ENCODE measurements at regions not wholly inside any gene's neighbourhood (a gene's known extent, or its start where the extent isn't known, plus 50 kb on each side); places are given as distances from the start of the nearest gene placed in this dataset.

DNA sequence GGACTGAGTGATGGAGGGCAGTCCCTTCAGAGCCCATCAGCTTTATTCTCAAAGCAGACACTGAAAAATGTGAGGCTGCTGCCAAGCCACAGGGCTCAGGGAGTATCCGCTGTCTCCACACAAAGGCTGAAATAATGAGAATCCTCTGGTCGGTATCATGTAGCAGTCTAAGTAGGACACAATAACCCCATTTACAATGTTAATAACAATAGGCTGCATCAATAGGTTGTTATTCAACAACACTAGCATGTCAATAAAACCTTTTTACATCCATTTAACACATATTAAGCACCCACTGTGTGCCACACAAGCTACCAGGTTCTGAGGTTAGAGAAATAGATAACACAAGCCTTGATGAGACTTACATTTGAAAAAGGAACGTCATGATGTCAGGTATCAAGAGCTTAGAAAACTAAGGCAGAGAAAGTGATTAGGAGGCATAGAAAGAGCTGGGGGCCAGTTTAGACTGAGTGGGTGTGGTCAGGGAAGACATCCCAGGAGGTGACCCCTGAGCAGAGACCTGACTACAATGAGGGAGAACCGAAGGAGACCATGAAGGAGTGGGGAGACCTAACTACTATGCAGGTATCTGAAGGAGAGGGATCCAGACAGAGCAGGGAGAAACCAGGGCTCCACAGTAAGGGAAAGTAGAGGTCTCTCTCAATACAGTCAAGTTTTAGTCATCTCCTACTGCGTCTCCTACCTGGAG, 140.1 kb upstream of the GRIA1 start:
- Histone ChIP-seq H3K27ac (no peak overlapping the region), H3K9ac (ENCODE audit: low read depth in 2 of 2, low read length in 2 of 2) (no peak overlapping the region), H3K36me3 (no peaks in the 10 kb centered on the region), H3K27me3 (no peaks in the 10 kb centered on the region), H3K9me3 (no peaks in the 10 kb centered on the region), H3K4me1 (no peaks in the 10 kb centered on the region), H3K4me3 (no peak overlapping the region)
- DNase-seq, result no peak
- TF ChIP-seq, protein P1, sequence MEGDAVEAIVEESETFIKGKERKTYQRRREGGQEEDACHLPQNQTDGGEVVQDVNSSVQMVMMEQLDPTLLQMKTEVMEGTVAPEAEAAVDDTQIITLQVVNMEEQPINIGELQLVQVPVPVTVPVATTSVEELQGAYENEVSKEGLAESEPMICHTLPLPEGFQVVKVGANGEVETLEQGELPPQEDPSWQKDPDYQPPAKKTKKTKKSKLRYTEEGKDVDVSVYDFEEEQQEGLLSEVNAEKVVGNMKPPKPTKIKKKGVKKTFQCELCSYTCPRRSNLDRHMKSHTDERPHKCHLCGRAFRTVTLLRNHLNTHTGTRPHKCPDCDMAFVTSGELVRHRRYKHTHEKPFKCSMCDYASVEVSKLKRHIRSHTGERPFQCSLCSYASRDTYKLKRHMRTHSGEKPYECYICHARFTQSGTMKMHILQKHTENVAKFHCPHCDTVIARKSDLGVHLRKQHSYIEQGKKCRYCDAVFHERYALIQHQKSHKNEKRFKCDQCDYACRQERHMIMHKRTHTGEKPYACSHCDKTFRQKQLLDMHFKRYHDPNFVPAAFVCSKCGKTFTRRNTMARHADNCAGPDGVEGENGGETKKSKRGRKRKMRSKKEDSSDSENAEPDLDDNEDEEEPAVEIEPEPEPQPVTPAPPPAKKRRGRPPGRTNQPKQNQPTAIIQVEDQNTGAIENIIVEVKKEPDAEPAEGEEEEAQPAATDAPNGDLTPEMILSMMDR (IDR thresholded peaks at IDR 0.05), result no peak
- intact Hi-C loops (cut with DNase I), result no loop called here

DNA sequence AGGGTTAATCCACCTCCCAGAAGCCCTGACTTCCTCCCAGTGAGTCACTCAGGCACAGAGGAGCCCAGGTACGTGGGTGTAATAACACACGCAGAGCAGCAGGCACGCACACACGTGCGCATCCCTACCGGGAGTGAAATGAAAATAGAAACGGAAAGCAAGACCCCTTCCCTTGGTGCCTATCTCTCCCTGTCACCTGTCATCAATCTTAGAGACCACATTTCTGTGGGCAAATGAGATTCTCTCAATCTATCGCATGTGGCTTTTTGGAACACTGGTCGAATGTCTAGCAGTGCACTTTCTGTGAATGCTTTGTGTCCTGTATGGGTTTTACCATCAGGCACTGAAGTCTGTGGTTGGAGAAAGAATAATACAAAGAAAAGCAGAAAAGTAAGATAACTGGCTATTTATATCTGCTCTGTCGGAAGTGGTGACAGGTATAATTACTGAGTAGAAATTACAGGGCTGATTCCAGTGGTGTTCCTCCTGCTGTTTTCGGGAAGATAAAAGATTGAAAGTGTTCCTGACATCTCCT, 137.7 kb upstream of the GRIA1 start:
- TF ChIP-seq, protein P1 (IDR thresholded peaks at IDR 0.05), result no peak
- H3K4me1 ChIP-seq, result no peaks in the 10 kb centered on the region
- H3K9me3 ChIP-seq, result no peaks in the 10 kb centered on the region
- no peak overlapping the region for H3K4me3 ChIP-seq
- H3K27me3 ChIP-seq, result no peaks in the 10 kb centered on the region
- intact Hi-C loops (cut with DNase I), result no loop called here
- no peak overlapping the region for H3K27ac ChIP-seq
- no peak for DNase-seq
- H3K36me3 ChIP-seq, result no peaks in the 10 kb centered on the region
- H3K9ac ChIP-seq (ENCODE audit: low read depth in 2 of 2, low read length in 2 of 2), result no peak overlapping the region

DNA sequence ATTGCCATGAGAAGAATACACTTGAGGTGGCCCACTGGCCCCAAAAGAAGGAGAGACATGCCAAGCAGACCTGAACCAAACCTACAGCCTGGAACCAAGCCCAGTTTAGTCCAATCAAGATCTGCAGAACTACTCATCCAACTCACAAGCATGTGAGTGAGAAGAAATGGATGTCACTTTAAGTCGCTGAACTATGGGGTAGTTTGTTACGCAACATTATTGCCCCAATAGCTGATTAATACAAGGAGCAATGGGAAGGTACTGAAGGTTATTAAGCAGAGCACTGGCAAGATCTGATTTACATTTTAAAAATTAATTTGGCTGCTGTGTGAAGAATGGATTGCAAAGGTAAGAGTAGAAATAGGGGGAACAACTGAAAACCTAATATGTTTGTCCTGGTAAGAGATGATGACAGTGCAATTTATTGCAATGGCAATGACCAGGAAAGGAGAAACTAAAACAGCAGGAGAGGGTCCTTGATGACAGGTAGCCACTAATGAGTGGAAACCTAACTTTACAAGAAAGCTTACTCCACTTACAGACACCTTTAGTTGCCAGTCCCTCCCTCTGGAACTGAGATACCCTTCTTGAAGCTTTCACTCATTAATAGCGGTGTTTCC, 132.9 kb upstream of the GRIA1 start:
- TF ChIP-seq, protein P1 (IDR thresholded peaks at IDR 0.05), result no peak
- no peaks in the 10 kb centered on the region for H3K4me1 ChIP-seq
- no peak overlapping the region for H3K9ac ChIP-seq (ENCODE audit: low read depth in 2 of 2, low read length in 2 of 2)
- no peaks in the 10 kb centered on the region for H3K27me3 ChIP-seq
- no peaks in the 10 kb centered on the region for H3K36me3 ChIP-seq
- DNase-seq, result no peak
- H3K4me3 ChIP-seq, result no peak overlapping the region
- H3K9me3 ChIP-seq, result no peaks in the 10 kb centered on the region
- intact Hi-C loops (cut with DNase I), result no loop called here
- H3K27ac ChIP-seq, result no peak overlapping the region

DNA sequence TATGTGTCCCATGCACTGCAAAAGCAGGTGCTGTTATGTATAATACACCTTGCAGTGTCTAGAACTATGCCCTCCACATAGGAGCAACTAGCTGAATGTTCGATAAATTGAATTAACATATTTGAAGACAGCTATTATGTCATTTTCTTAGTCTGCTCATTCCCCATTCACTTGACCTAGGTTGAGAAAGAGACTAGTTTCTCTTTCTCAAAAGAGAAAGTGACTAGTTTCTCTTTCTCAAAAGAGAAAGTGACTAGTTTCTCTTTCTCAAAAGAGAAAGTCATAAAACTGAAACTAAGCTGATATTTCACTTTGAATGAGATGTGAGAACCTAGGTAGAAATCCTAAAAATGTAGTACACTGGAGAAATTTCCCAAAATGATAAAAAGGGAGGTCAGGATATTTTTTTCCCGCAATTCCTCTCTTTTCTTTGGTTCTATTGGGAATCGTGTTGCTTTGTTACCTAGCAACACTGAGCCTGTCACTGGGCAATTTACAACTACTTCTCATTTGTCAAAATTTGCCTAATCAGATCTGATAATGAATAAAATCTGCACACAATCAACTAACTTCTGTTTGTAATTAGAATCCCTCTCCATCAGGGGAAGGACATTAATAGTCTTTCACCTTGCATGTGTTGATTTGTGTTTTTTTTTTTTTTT, 132.0 kb upstream of the GRIA1 start:
- TF ChIP-seq, protein P1 (IDR thresholded peaks at IDR 0.05), result no peak
- H3K27ac ChIP-seq, result no peak overlapping the region
- DNase-seq, result no peak
- no peaks in the 10 kb centered on the region for H3K36me3 ChIP-seq
- intact Hi-C loops (cut with DNase I), result no loop called here
- no peaks in the 10 kb centered on the region for H3K27me3 ChIP-seq
- H3K4me3 ChIP-seq, result no peak overlapping the region
- no peaks in the 10 kb centered on the region for H3K9me3 ChIP-seq
- no peaks in the 10 kb centered on the region for H3K4me1 ChIP-seq
- no peak overlapping the region for H3K9ac ChIP-seq (ENCODE audit: low read depth in 2 of 2, low read length in 2 of 2)

DNA sequence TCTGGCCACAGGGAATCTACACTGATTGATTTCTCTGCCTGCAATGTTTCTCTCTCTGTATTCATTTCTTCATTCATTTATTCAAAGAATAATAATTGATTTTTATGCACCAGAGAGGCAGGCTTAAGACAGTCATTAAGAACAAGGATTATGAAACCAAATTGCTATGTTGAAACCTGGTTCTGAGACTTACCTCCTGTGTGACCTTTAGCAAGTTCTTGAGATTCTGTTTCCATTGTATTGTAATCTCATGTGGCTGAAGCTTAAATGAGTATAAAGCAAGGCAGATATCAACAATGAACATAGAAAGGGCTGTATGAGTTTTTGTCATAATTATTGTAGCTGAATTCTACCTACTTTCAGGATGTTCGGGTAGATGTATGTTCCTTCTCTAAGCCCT, 129.6 kb upstream of the GRIA1 start:
- no peak overlapping the region for H3K27ac ChIP-seq
- H3K9me3 ChIP-seq, result no peaks in the 10 kb centered on the region
- no peak for DNase-seq
- H3K4me1 ChIP-seq, result no peaks in the 10 kb centered on the region
- H3K36me3 ChIP-seq, result no peaks in the 10 kb centered on the region
- no peak overlapping the region for H3K4me3 ChIP-seq
- TF ChIP-seq, protein P1 (IDR thresholded peaks at IDR 0.05), result no peak
- intact Hi-C loops (cut with DNase I), result no loop called here
- H3K9ac ChIP-seq (ENCODE audit: low read depth in 2 of 2, low read length in 2 of 2), result no peak overlapping the region
- H3K27me3 ChIP-seq, result no peaks in the 10 kb centered on the region

Data from colonic mucosa (tissue), 4 donors.